ENCODE measurements at regions not wholly inside any gene's neighbourhood (a gene's known extent, or its start where the extent isn't known, plus 50 kb on each side); places are given as distances from the start of the nearest gene placed in this dataset.

GRCh38 chr9:91087462-91087759 lies 274.3 kb downstream of the AUH start:
- TF ChIP-seq, protein P1, sequence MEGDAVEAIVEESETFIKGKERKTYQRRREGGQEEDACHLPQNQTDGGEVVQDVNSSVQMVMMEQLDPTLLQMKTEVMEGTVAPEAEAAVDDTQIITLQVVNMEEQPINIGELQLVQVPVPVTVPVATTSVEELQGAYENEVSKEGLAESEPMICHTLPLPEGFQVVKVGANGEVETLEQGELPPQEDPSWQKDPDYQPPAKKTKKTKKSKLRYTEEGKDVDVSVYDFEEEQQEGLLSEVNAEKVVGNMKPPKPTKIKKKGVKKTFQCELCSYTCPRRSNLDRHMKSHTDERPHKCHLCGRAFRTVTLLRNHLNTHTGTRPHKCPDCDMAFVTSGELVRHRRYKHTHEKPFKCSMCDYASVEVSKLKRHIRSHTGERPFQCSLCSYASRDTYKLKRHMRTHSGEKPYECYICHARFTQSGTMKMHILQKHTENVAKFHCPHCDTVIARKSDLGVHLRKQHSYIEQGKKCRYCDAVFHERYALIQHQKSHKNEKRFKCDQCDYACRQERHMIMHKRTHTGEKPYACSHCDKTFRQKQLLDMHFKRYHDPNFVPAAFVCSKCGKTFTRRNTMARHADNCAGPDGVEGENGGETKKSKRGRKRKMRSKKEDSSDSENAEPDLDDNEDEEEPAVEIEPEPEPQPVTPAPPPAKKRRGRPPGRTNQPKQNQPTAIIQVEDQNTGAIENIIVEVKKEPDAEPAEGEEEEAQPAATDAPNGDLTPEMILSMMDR (IDR thresholded peaks at IDR 0.05; ENCODE audit: control insufficient read depth, insufficient read depth, low read depth, low read length, missing control alignments) = no peak
- no peak overlapping the region for H3K4me3 ChIP-seq (ENCODE audit: control insufficient read depth, low read depth, low read length)
- no peak for DNase-seq (ENCODE audit: low read depth)

DNA sequence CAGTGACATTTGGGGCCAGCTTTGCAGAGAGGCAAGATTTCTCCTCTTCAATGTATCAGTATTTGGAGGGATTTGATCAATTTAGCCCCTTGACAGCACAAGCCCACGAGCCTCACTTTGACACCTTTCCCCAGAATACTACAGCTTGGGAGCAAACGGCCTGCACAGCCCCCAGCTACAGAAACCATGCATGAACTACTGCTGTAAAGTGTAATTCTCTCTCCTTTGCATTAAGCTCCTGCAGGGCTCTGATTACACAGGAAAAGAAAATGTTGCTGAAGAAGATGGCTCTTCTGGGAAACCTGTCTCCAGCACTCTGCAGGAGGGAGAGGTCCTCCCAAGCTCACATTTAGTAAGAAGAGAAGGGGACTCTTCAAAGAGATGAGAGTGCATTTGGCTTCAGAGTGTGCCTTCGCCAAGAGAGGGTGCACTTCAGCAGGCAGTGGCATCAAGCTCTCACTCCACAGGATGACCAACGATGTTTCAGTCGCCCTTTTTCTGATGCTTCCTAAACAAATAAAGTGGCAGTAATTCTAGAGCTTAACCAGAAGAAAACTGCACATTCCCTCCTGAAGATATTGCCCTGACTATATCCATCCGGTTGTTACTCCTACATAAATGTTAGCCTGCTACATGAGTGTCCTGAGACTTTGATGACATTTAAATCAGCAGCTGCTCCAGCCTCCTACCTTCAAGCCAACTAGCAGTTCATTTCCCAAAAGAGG lies 272.2 kb downstream of the AUH start:
- DNase-seq (ENCODE audit: low read depth) = peak; percentile 47
- no peak overlapping the region for H3K4me3 ChIP-seq (ENCODE audit: control insufficient read depth, low read depth, low read length)
- TF ChIP-seq, protein P1 (IDR thresholded peaks at IDR 0.05; ENCODE audit: control insufficient read depth, insufficient read depth, low read depth, low read length, missing control alignments) = peak; percentile 73

GRCh38 chr9:91090130-91090410 lies 271.6 kb downstream of the AUH start:
- TF ChIP-seq, protein P1 (IDR thresholded peaks at IDR 0.05; ENCODE audit: control insufficient read depth, insufficient read depth, low read depth, low read length, missing control alignments) = no peak
- no peak overlapping the region for H3K4me3 ChIP-seq (ENCODE audit: control insufficient read depth, low read depth, low read length)
- no peak for DNase-seq (ENCODE audit: low read depth)

- no peak overlapping the region for H3K4me3 ChIP-seq (ENCODE audit: control insufficient read depth, low read depth, low read length)
- no peak for DNase-seq (ENCODE audit: low read depth)
- TF ChIP-seq, protein P1 (IDR thresholded peaks at IDR 0.05; ENCODE audit: control insufficient read depth, insufficient read depth, low read depth, low read length, missing control alignments) = no peak
These were observed 269.5 kb downstream of the AUH start for GRCh38 chr9:91092214-91092613.

DNA sequence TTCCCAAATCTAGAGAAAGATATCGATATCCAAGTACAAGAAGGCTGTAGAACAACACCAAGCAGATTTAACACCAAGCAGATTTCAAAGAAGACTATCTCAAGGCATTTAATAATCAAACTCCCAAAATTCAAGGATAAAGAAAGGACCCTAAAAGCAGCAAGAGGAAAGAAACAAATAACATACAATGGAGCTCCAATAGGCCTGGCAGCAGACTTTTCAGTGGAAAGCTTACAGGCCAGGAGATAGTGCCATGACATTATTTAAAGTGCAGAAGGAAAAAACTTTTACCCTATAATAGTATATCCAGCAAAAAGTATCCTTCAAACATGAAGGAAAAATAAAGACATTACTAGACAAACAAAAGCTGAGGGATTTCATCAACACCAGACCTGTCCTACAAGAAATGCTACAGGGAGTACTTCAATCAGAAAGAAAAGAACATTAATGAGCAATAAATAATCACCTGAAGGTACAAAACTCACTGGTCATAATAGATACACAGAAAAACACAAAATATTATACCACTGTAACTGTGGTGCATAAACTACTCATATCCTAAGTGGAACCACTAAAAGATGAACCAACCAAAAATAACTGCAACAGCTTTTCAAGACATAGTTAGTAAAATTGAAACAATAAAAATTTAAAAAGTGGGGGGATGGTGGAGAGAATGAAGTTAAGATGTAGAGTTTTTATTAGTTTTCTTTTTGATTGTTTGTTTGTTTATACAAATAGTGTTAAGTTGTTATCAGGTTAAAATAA lies 267.2 kb downstream of the AUH start:
- TF ChIP-seq, protein P1 (IDR thresholded peaks at IDR 0.05; ENCODE audit: control insufficient read depth, insufficient read depth, low read depth, low read length, missing control alignments) = no peak
- no peak overlapping the region for H3K4me3 ChIP-seq (ENCODE audit: control insufficient read depth, low read depth, low read length)
- no peak for DNase-seq (ENCODE audit: low read depth)

DNA sequence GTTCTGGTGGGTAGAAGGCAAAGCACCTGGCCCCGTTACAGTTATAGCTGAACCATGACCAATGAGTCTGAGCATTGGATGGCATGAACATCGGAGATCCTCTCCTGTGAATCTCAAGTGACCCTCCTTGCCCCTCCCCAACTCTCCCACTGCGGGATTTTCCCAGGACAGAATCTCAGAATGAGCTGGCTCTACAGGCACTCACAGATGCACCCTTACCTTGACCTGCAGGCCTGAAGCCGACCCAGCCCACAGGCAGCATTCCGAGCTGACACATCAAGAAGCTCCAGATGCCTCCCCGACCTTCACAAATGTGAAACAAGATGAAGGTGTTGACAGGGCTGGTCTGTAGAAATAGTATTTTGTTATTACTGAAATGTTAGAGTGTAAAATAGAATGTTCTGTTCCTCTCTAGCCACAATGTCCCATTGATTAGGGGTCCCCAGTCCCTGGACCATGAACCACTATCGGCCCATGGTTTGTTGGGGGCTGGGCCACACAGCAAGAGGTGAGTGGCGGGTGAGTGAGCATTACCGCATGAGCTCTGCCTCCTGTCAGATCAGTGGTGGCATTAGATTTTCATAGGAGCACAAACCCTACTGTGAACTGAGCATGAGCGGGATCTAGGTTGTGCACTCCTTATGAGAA lies 263.4 kb downstream of the AUH start:
- TF ChIP-seq, protein P1 (IDR thresholded peaks at IDR 0.05; ENCODE audit: control insufficient read depth, insufficient read depth, low read depth, low read length, missing control alignments) = no peak
- DNase-seq (ENCODE audit: low read depth) = no peak
- H3K4me3 ChIP-seq (ENCODE audit: control insufficient read depth, low read depth, low read length) = no peak overlapping the region
